ENCODE measurements at regions not wholly inside any gene's neighbourhood (a gene's known extent, or its start where the extent isn't known, plus 50 kb on each side); places are given as distances from the start of the nearest gene placed in this dataset.

GRCh38 chr4:123216946-123217345 is 179.6 kb upstream of the SPRY1 start:
- Histone ChIP-seq H3K27ac (ENCODE audit: low read length) (no peak overlapping the region), H3K9me2 (ENCODE audit: insufficient read depth, low read length) (no peaks in the 10 kb centered on the region), H3F3A (ENCODE audit: insufficient read depth, low read length, poor library complexity, severe bottlenecking) (no peaks in the 10 kb centered on the region), H3K9ac (ENCODE audit: low read length) (no peak overlapping the region), H3K27me3 (ENCODE audit: insufficient read depth, low read depth, low read length) (no peaks in the 10 kb centered on the region), H3K79me2 (replicated peaks; ENCODE audit: insufficient read depth, low read length) (no peaks in the 10 kb centered on the region), H2AFZ (ENCODE audit: low read depth, low read length) (no peak overlapping the region), H3K4me2 (ENCODE audit: low read length) (no peak overlapping the region), H3K4me3 (ENCODE audit: low read length) (no peak overlapping the region), H3K36me3 (ENCODE audit: insufficient read depth, low read length) (no peaks in the 10 kb centered on the region), H4K20me1 (ENCODE audit: insufficient read depth) (no peaks in the 10 kb centered on the region), H3K9me3 (ENCODE audit: low read length) (no peaks in the 10 kb centered on the region)
- no peak for TF ChIP-seq POLR2AphosphoS5 (IDR thresholded peaks at IDR 0.05)
- no peak for TF ChIP-seq CTCF (IDR thresholded peaks at IDR 0.05; ENCODE audit: poor library complexity, severe bottlenecking)
- TF ChIP-seq EP300 (conservative IDR thresholded peaks at IDR 0.05; ENCODE audit: poor library complexity, severe bottlenecking), result no peak
- TF ChIP-seq RAD21 (conservative IDR thresholded peaks at IDR 0.05), result no peak

- Histone ChIP-seq H3K36me3 (ENCODE audit: insufficient read depth, low read length) (no peaks in the 10 kb centered on the region), H3K27me3 (ENCODE audit: insufficient read depth, low read depth, low read length) (no peaks in the 10 kb centered on the region), H3K9ac (ENCODE audit: low read length) (no peak overlapping the region), H3K27ac (ENCODE audit: low read length) (no peak overlapping the region), H3K9me2 (ENCODE audit: insufficient read depth, low read length) (no peaks in the 10 kb centered on the region), H3K79me2 (replicated peaks; ENCODE audit: insufficient read depth, low read length) (no peaks in the 10 kb centered on the region), H3K4me3 (ENCODE audit: low read length) (no peak overlapping the region), H3K9me3 (ENCODE audit: low read length) (no peaks in the 10 kb centered on the region), H3F3A (ENCODE audit: insufficient read depth, low read length, poor library complexity, severe bottlenecking) (no peaks in the 10 kb centered on the region), H2AFZ (ENCODE audit: low read depth, low read length) (no peak overlapping the region), H3K4me2 (ENCODE audit: low read length) (no peak overlapping the region), H4K20me1 (ENCODE audit: insufficient read depth) (no peaks in the 10 kb centered on the region)
- no peak for TF ChIP-seq CTCF (IDR thresholded peaks at IDR 0.05; ENCODE audit: poor library complexity, severe bottlenecking)
- no peak for TF ChIP-seq POLR2AphosphoS5 (IDR thresholded peaks at IDR 0.05)
- no peak for TF ChIP-seq MXI1 (conservative IDR thresholded peaks at IDR 0.05; ENCODE audit: poor library complexity, severe bottlenecking)
- no peak for TF ChIP-seq SMC3 (conservative IDR thresholded peaks at IDR 0.05; ENCODE audit: poor library complexity)
- TF ChIP-seq REST (IDR thresholded peaks at IDR 0.05; ENCODE audit: borderline replicate concordance), result no peak
- TF ChIP-seq EP300 (conservative IDR thresholded peaks at IDR 0.05; ENCODE audit: poor library complexity, severe bottlenecking), result no peak
- TF ChIP-seq RAD21 (conservative IDR thresholded peaks at IDR 0.05), result no peak
- TF ChIP-seq TAF1 (IDR thresholded peaks at IDR 0.05; ENCODE audit: low read depth), result no peak
- no peak for TF ChIP-seq EZH2 (IDR thresholded peaks at IDR 0.05; ENCODE audit: borderline replicate concordance, insufficient read depth, low read length, poor library complexity, severe bottlenecking)
Observed at GRCh38 chr4:123217664-123218063, 178.9 kb upstream of the SPRY1 start.
